Keratinocyte (primary cell): ENCODE measurements at regions not wholly inside any gene's neighbourhood (a gene's known extent, or its start where the extent isn't known, plus 50 kb on each side); places are given as distances from the start of the nearest gene placed in this dataset.

Experiments
- DNase-seq: peaks from one replicate; pipeline ENCODE4 v3.0.0-alpha.2; 2011; ENCODE audit warnings: low read depth, missing footprints, low spot score
- FAIRE-seq: peaks from 2 replicates; lab custom pipeline; 2011; peaks lifted over from hg19 to GRCh38; lab: Jason Lieb, UNC
- H2AFZ ChIP-seq: 2 replicates; pipeline ENCODE4 v1.6.0; 2012; ENCODE audit warnings: low read length, control low read depth, inconsistent platforms; ENCODE audit not compliant: control insufficient read depth
- H3K27ac ChIP-seq: 2 replicates; pipeline ENCODE4 v1.5.1; 2011; ENCODE audit warnings: low read length; ENCODE audit not compliant: control insufficient read depth, insufficient read depth
- H3K27me3 ChIP-seq: 3 replicates; pipeline ENCODE4 v1.6.0; 2011; ENCODE audit warnings: low read length; ENCODE audit not compliant: control insufficient read depth, insufficient read depth; ENCODE audit errors: extremely low read depth
- H3K36me3 ChIP-seq, 2 experiments: 2 replicates in 1 of 2; 3 replicates in 1 of 2; pipeline ENCODE4 v1.5.1; 2011; ENCODE audit warnings: low read length in 2 of 2, mild to moderate bottlenecking in 1 of 2; ENCODE audit not compliant: control insufficient read depth in 2 of 2, insufficient read depth in 2 of 2; ENCODE audit errors: extremely low read depth in 1 of 2
- H3K4me1 ChIP-seq: 3 replicates; pipeline ENCODE4 v1.5.1; 2011; ENCODE audit warnings: low read length; ENCODE audit not compliant: control insufficient read depth, insufficient read depth; ENCODE audit errors: extremely low read depth
- H3K4me2 ChIP-seq: 3 replicates; pipeline ENCODE4 v1.6.0; 2011; ENCODE audit warnings: low read depth, low read length; ENCODE audit not compliant: control insufficient read depth, insufficient read depth; ENCODE audit errors: extremely low read depth
- H3K4me3 ChIP-seq, 3 experiments: fragments of 200-600 bp in 1 of 3; sonication (generic) in 1 of 3; 2 replicates in 2 of 3; 3 replicates in 1 of 3; pipeline ENCODE4 v1.5.1; 2011 to 2016; ENCODE audit warnings: low read length in 3 of 3, mild to moderate bottlenecking in 3 of 3, control low read depth in 2 of 3, inconsistent platforms in 1 of 3, low read depth in 1 of 3, mixed read lengths in 1 of 3, mixed run types in 1 of 3, moderate library complexity in 1 of 3; ENCODE audit not compliant: control insufficient read depth in 2 of 3, insufficient read depth in 2 of 3; ENCODE audit errors: extremely low read depth in 1 of 3
- H3K79me2 ChIP-seq: 2 replicates; pipeline ENCODE4 v1.6.0; 2012; ENCODE audit warnings: low read length; ENCODE audit not compliant: control insufficient read depth, insufficient read depth
- H3K9ac ChIP-seq: 3 replicates; pipeline ENCODE4 v1.6.0; 2011; ENCODE audit warnings: low read length; ENCODE audit not compliant: control insufficient read depth, insufficient read depth; ENCODE audit errors: extremely low read depth
- H3K9me1 ChIP-seq: 3 replicates; pipeline ENCODE4 v1.6.0; 2011; ENCODE audit warnings: low read length; ENCODE audit not compliant: control insufficient read depth, insufficient read depth; ENCODE audit errors: extremely low read depth
- H3K9me3 ChIP-seq: 2 replicates; pipeline ENCODE4 v1.5.1; 2012; ENCODE audit warnings: low read depth, low read length; ENCODE audit not compliant: control insufficient read depth
- H4K20me1 ChIP-seq: 3 replicates; pipeline ENCODE4 v1.6.0; 2011; ENCODE audit warnings: low read length; ENCODE audit not compliant: control insufficient read depth, insufficient read depth; ENCODE audit errors: extremely low read depth
- CTCF ChIP-seq, 3 experiments: IDR thresholded peaks in 1 of 3; conservative IDR thresholded peaks in 1 of 3; optimal IDR thresholded peaks in 1 of 3; 2 replicates in 2 of 3; 3 replicates in 1 of 3; pipeline versions ENCODE3 to v1.5.1; 2011; ENCODE audit warnings: low read length in 3 of 3, mild to moderate bottlenecking in 3 of 3, moderate library complexity in 2 of 3, control low read depth in 1 of 3, inconsistent platforms in 1 of 3; ENCODE audit not compliant: insufficient read depth in 2 of 3; ENCODE audit errors: extremely low read depth in 1 of 3
- EZH2 ChIP-seq: IDR thresholded peaks from one replicate; pipeline ENCODE4 v1.6.1; 2012; ENCODE audit warnings: inconsistent platforms, mild to moderate bottlenecking, low read length, moderate library complexity
- dilution Hi-C: fragments of 300-500 bp; cut with MboI; formaldehyde crosslinking; loops from one replicate; pipeline ENCODE4 v1.7.0; 2020; ENCODE audit warnings: low sequenced_read_pairs; ENCODE audit not compliant: extremely low pct_ligation_motif_present

- Histone ChIP-seq H3K4me1 (no peaks in the 10 kb centered on the region), H3K27ac (no peak overlapping the region), H4K20me1 (no peaks in the 10 kb centered on the region), H3K9me1 (no peaks in the 10 kb centered on the region), H3K9me3 (no peaks in the 10 kb centered on the region), H3K27me3 (no peaks in the 10 kb centered on the region), H3K79me2 (no peaks in the 10 kb centered on the region), H2AFZ (no peak overlapping the region), H3K9ac (no peak overlapping the region), H3K36me3 (no peaks in the 10 kb centered on the region), H3K4me2 (no peak overlapping the region), H3K4me3 (no peak overlapping the region)
- DNase-seq: no peak
- TF ChIP-seq EZH2 (no peak), CTCF (optimal IDR thresholded peaks at IDR 0.05 in 1 of 3, IDR thresholded peaks at IDR 0.05 in 1 of 3, conservative IDR thresholded peaks at IDR 0.05 in 1 of 3; ENCODE audit: extremely low read depth in 1 of 3, insufficient read depth in 2 of 3, low read length in 3 of 3) (no peak)
- dilution Hi-C loops: no loop called here
- no peak for FAIRE-seq
Observed at GRCh38 chr1:224846119-224846907, 83.2 kb upstream of the DNAH14 start.

- H3K4me2 ChIP-seq: no peak overlapping the region
- H3K9ac ChIP-seq: no peak overlapping the region
- no peaks in the 10 kb centered on the region for H3K79me2 ChIP-seq
- H4K20me1 ChIP-seq: no peaks in the 10 kb centered on the region
- no peak overlapping the region for H2AFZ ChIP-seq
- no peak overlapping the region for H3K27ac ChIP-seq
- H3K4me3 ChIP-seq: no peak overlapping the region
- H3K27me3 ChIP-seq: no peaks in the 10 kb centered on the region
- no peak for TF ChIP-seq CTCF (optimal IDR thresholded peaks at IDR 0.05 in 1 of 3, IDR thresholded peaks at IDR 0.05 in 1 of 3, conservative IDR thresholded peaks at IDR 0.05 in 1 of 3; ENCODE audit: extremely low read depth in 1 of 3, insufficient read depth in 2 of 3, low read length in 3 of 3)
- no peak for TF ChIP-seq EZH2
- H3K9me3 ChIP-seq: no peaks in the 10 kb centered on the region
- H3K4me1 ChIP-seq: no peaks in the 10 kb centered on the region
- no peaks in the 10 kb centered on the region for H3K9me1 ChIP-seq
- DNase-seq (no peak), FAIRE-seq (no peak)
- H3K36me3 ChIP-seq: no peaks in the 10 kb centered on the region
- dilution Hi-C loops: no loop called here
Observed at GRCh38 chr1:224850446-224850845, 79.0 kb upstream of the DNAH14 start.
